Astrocyte (in vitro differentiated cells and primary cell): ENCODE measurements at regions not wholly inside any gene's neighbourhood (a gene's known extent, or its start where the extent isn't known, plus 50 kb on each side); places are given as distances from the start of the nearest gene placed in this dataset.
A peak's percentile ranks its signal among the peaks of the same experiment; 100 is the strongest.

ENCODE experiments used
- DNase-seq: peaks from one replicate; pipeline ENCODE4 v3.0.0-alpha.2; 2010; ENCODE audit warnings: low read depth
- FAIRE-seq: peaks from 2 replicates; lab custom pipeline; 2011; peaks lifted over from hg19 to GRCh38; lab: Jason Lieb, UNC
- H2AFZ ChIP-seq: 2 replicates; pipeline ENCODE4 v1.6.0; 2012; ENCODE audit warnings: low read depth, low read length, inconsistent platforms
- H3K27ac ChIP-seq: 2 replicates; pipeline ENCODE4 v1.5.1; 2011; ENCODE audit warnings: low read depth, low read length, inconsistent platforms
- H3K27me3 ChIP-seq: 2 replicates; pipeline ENCODE4 v1.6.0; 2011; ENCODE audit warnings: low read length, inconsistent platforms; ENCODE audit not compliant: insufficient read depth
- H3K36me3 ChIP-seq: 2 replicates; pipeline ENCODE4 v1.5.1; 2011; ENCODE audit warnings: low read length, inconsistent platforms; ENCODE audit not compliant: insufficient read depth
- H3K4me1 ChIP-seq: 2 replicates; pipeline ENCODE4 v1.5.1; 2011; ENCODE audit warnings: low read length, inconsistent platforms; ENCODE audit not compliant: insufficient read depth
- H3K4me2 ChIP-seq: 2 replicates; pipeline ENCODE4 v1.6.0; 2012; ENCODE audit warnings: low read length, inconsistent platforms
- H3K4me3 ChIP-seq: 2 replicates; pipeline ENCODE4 v1.5.1; 2011; ENCODE audit warnings: low read depth, mild to moderate bottlenecking, low read length, inconsistent platforms; ENCODE audit not compliant: insufficient read depth
- H3K79me2 ChIP-seq: 2 replicates; pipeline ENCODE4 v1.6.0; 2012; ENCODE audit warnings: mild to moderate bottlenecking, low read length, inconsistent platforms; ENCODE audit not compliant: insufficient read depth
- H3K9ac ChIP-seq: 2 replicates; pipeline ENCODE4 v1.6.0; 2012; ENCODE audit warnings: mild to moderate bottlenecking, low read length, inconsistent platforms
- H3K9me3 ChIP-seq: 2 replicates; pipeline ENCODE4 v1.5.1; 2012; ENCODE audit warnings: low read depth, mild to moderate bottlenecking, low read length, inconsistent platforms; ENCODE audit not compliant: insufficient read depth
- H4K20me1 ChIP-seq: 2 replicates; pipeline ENCODE4 v1.6.0; 2012; ENCODE audit warnings: low read length, inconsistent platforms; ENCODE audit not compliant: insufficient read depth
- H3K27ac Mint-ChIP-seq: one replicate; pipeline ENCODE4 v1.8.0; 2021; ENCODE audit warnings: mild to moderate bottlenecking, mixed read lengths; ENCODE audit not compliant: unreplicated experiment
- H3K27me3 Mint-ChIP-seq: one replicate; pipeline ENCODE4 v1.8.0; 2021; ENCODE audit warnings: low read depth, mixed read lengths; ENCODE audit not compliant: unreplicated experiment
- H3K36me3 Mint-ChIP-seq: one replicate; pipeline ENCODE4 v1.8.0; 2021; ENCODE audit warnings: low read depth, mixed read lengths; ENCODE audit not compliant: unreplicated experiment
- H3K4me1 Mint-ChIP-seq: one replicate; pipeline ENCODE4 v1.8.0; 2021; ENCODE audit warnings: low read depth, mixed read lengths; ENCODE audit not compliant: unreplicated experiment
- H3K4me3 Mint-ChIP-seq: one replicate; pipeline ENCODE4 v1.8.0; 2021; ENCODE audit warnings: mild to moderate bottlenecking, moderate library complexity, mixed read lengths; ENCODE audit not compliant: unreplicated experiment
- H3K9me3 Mint-ChIP-seq: one replicate; pipeline ENCODE4 v1.8.0; 2021; ENCODE audit warnings: mild to moderate bottlenecking, mixed read lengths; ENCODE audit not compliant: unreplicated experiment
- EZH2 ChIP-seq: IDR thresholded peaks from 2 replicates; pipeline ENCODE4 v1.6.1; 2012; ENCODE audit warnings: mild to moderate bottlenecking, low read length, inconsistent platforms; ENCODE audit not compliant: insufficient read depth
- TF ChIP-seq, protein P1 (sequence below): IDR thresholded peaks from 2 replicates; pipeline ENCODE4 v1.5.1; 2011; ENCODE audit warnings: low read depth, mild to moderate bottlenecking, inconsistent platforms, low read length, moderate library complexity; ENCODE audit not compliant: insufficient read depth

DNA sequence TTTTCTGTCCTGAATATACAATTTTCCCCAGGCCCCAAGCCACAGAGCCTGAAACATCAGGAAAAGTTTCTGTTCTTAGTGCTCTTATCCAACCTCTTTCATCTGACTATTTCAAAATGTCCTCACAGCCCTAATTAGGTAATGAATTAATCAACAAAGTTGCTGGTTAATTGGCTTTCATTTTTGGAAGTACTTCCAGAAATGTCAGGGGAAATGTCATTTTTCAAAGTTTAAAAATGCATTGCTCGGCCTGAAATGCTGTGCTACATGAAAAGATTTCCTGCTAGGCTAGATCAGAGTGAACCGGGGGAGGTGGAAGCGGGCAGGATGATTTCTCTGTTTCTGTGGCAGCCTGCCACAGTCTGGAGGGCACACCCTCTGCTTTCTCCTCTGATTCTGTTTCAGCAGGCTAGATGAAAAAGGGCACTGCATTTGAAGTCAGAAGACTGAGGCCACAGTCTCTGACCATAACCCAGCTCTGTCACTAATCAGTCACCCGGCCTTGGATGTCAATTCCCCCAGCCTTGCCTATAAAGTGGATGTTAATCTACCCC, 55.9 kb upstream of the BARX1 start:
- H3K4me3 ChIP-seq: no peak overlapping the region
- H4K20me1 ChIP-seq: no peaks in the 10 kb centered on the region
- H3K79me2 ChIP-seq: no peaks in the 10 kb centered on the region
- no peaks in the 10 kb centered on the region for H3K9me3 ChIP-seq
- TF ChIP-seq EZH2: no peak
- TF ChIP-seq, protein P1, sequence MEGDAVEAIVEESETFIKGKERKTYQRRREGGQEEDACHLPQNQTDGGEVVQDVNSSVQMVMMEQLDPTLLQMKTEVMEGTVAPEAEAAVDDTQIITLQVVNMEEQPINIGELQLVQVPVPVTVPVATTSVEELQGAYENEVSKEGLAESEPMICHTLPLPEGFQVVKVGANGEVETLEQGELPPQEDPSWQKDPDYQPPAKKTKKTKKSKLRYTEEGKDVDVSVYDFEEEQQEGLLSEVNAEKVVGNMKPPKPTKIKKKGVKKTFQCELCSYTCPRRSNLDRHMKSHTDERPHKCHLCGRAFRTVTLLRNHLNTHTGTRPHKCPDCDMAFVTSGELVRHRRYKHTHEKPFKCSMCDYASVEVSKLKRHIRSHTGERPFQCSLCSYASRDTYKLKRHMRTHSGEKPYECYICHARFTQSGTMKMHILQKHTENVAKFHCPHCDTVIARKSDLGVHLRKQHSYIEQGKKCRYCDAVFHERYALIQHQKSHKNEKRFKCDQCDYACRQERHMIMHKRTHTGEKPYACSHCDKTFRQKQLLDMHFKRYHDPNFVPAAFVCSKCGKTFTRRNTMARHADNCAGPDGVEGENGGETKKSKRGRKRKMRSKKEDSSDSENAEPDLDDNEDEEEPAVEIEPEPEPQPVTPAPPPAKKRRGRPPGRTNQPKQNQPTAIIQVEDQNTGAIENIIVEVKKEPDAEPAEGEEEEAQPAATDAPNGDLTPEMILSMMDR: no peak
- Mint-ChIP-seq H3K4me1 (no peaks in the 10 kb centered on the region), H3K36me3 (no peaks in the 10 kb centered on the region), H3K27me3 (peaks cover 12% of the 10 kb centered on the region), H3K4me3 (no peak overlapping the region), H3K27ac (no peak overlapping the region), H3K9me3 (no peaks in the 10 kb centered on the region)
- H3K4me2 ChIP-seq: no peak overlapping the region
- DNase-seq (no peak), FAIRE-seq (no peak)
- no peak overlapping the region for H2AFZ ChIP-seq
- no peak overlapping the region for H3K9ac ChIP-seq
- H3K27me3 ChIP-seq: peaks cover 7% of the 10 kb centered on the region
- no peak overlapping the region for H3K27ac ChIP-seq
- no peaks in the 10 kb centered on the region for H3K4me1 ChIP-seq
- H3K36me3 ChIP-seq: no peaks in the 10 kb centered on the region

DNA sequence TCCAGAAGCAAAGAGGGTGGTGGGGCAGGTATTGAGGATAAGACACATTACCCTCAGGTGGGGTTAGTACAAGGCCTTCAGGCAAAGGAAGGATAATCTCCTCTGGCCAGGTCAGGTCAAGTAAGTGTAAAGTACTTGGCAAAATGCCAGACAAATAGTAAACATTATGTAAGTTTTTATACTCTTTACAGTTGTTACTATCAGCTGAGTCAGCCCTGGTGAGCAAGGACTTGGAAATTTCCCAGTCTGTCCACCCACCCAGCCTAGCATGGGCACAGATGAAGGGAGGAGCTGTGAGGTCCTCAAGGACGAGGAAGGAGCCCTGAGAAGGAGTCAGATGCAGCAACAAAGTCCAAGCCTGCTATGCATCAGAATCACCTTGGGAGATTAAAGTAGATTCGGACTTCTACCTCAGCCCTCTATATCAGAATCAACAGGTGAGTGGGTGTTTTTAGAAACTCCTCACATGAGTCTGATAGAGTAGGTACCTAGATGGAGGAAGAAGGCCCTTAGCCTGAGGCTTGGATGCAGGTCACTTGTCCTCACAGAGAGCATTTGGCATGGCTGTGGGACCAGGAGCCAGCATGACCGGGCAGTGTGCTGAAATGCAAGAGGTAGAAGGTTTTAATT, 50.2 kb upstream of the BARX1 start:
- H3K27ac Mint-ChIP-seq: no peak overlapping the region
- Histone ChIP-seq H3K79me2 (no peaks in the 10 kb centered on the region), H3K9me3 (no peaks in the 10 kb centered on the region), H3K36me3 (no peaks in the 10 kb centered on the region), H3K4me1 (no peaks in the 10 kb centered on the region), H3K27me3 (peaks cover 2% of the 10 kb centered on the region), H2AFZ (no peak overlapping the region), H3K9ac (no peak overlapping the region), H3K4me2 (no peak overlapping the region), H4K20me1 (no peaks in the 10 kb centered on the region), H3K4me3 (no peak overlapping the region), H3K27ac (no peak overlapping the region)
- H3K9me3 Mint-ChIP-seq: peaks cover 1% of the 10 kb centered on the region
- H3K36me3 Mint-ChIP-seq: no peaks in the 10 kb centered on the region
- DNase-seq (peak; percentile 16), FAIRE-seq (no peak)
- H3K27me3 Mint-ChIP-seq: peaks cover 16% of the 10 kb centered on the region
- H3K4me3 Mint-ChIP-seq: no peak overlapping the region
- TF ChIP-seq EZH2: no peak
- TF ChIP-seq, protein P1: no peak
- no peaks in the 10 kb centered on the region for H3K4me1 Mint-ChIP-seq
